GM12878 (cell line): ENCODE measurements at regions not wholly inside any gene's neighbourhood (a gene's known extent, or its start where the extent isn't known, plus 50 kb on each side); places are given as distances from the start of the nearest gene placed in this dataset.

Experiments used
- ATAC-seq: fragments of 200-7000 bp; cut with Tn5 transposase; 3 replicates; pipeline ENCODE4 v1.9.1; 2020; ENCODE audit warnings: mild to moderate bottlenecking, moderate library complexity
- BruUV-seq: library from RNA; stranded (reverse); fragments of 400-500 nt; replicated peaks from 2 replicates; lab custom pipeline; 2021; lab: Mats Ljungman, UMichigan
- CTCF ChIA-PET: fragments of 300-600 bp; sonication (Branson Sonifier 250); formaldehyde crosslinking; extraction: SDS; loops from one replicate; lab custom pipeline; 2021; ENCODE audit warnings: inconsistent platforms; lab: Yijun Ruan, JAX
- POLR2A ChIA-PET: fragments of 350-600 bp; formaldehyde crosslinking; extraction: SDS; loops from one replicate; lab custom pipeline; 2021; ENCODE audit warnings: inconsistent platforms; lab: Charles Lee
- RAD21 ChIA-PET: fragments of 300-600 bp; sonication (Branson Sonifier 250); formaldehyde crosslinking; loops from one replicate; lab custom pipeline; 2023; ENCODE audit warnings: antibody characterized with exemption; ENCODE audit not compliant: unreplicated experiment; lab: Charles Lee
- SMC1A ChIA-PET: fragments of 300-600 bp; sonication (Branson Sonifier 250); formaldehyde crosslinking; loops from one replicate; lab custom pipeline; 2023; ENCODE audit not compliant: unreplicated experiment, uncharacterized antibody; lab: Charles Lee
- DNase-seq: peaks from one replicate; pipeline ENCODE4 v3.0.0-alpha.2; 2011; ENCODE audit warnings: low read depth, low spot score
- FAIRE-seq: peaks from 3 replicates; lab custom pipeline; 2011; peaks lifted over from hg19 to GRCh38; lab: Jason Lieb, UNC
- H2AFZ ChIP-seq: 2 replicates; pipeline ENCODE4 v1.6.0; 2011; ENCODE audit warnings: low read depth, low read length, control low read depth; ENCODE audit not compliant: control insufficient read depth
- H3K27ac ChIP-seq: 2 replicates; pipeline ENCODE4 v1.5.1; 2011; ENCODE audit warnings: control low read depth; ENCODE audit not compliant: control insufficient read depth, insufficient read depth
- H3K27me3 ChIP-seq, 2 experiments: replicated peaks in 1 of 2; 2 replicates each; pipeline versions ENCODE4 v1.6.0 to v1.6.1; 2011; ENCODE audit warnings: low read length in 1 of 2; ENCODE audit not compliant: control insufficient read depth in 2 of 2, insufficient read depth in 2 of 2
- H3K36me3 ChIP-seq, 2 experiments: 2 replicates each; pipeline ENCODE4 v1.5.1; 2011; ENCODE audit warnings: low read length in 1 of 2; ENCODE audit not compliant: control insufficient read depth in 2 of 2, insufficient read depth in 2 of 2
- H3K4me1 ChIP-seq: 2 replicates; pipeline ENCODE4 v1.6.1; 2011; ENCODE audit warnings: mild to moderate bottlenecking, low read length, moderate library complexity, mixed read lengths; ENCODE audit not compliant: control insufficient read depth, insufficient read depth
- H3K4me2 ChIP-seq: 2 replicates; pipeline ENCODE4 v1.6.0; 2011; ENCODE audit warnings: control low read depth; ENCODE audit not compliant: control insufficient read depth, insufficient read depth
- H3K4me3 ChIP-seq: fragments of 200-600 bp; sonication (generic); 2 replicates; pipeline ENCODE4 v1.5.1; 2016
- H3K79me2 ChIP-seq: 2 replicates; pipeline ENCODE4 v1.6.0; 2011; ENCODE audit warnings: low read length; ENCODE audit not compliant: control insufficient read depth, insufficient read depth
- H3K9ac ChIP-seq: 2 replicates; pipeline ENCODE4 v1.8.0; 2011; ENCODE audit warnings: low read length, control low read depth, mixed read lengths; ENCODE audit not compliant: control insufficient read depth, insufficient read depth
- H3K9me3 ChIP-seq: replicated peaks from 3 replicates; pipeline ENCODE4 v1.5.1; 2011; ENCODE audit warnings: mild to moderate bottlenecking, low read length; ENCODE audit not compliant: control insufficient read depth, insufficient read depth
- H4K20me1 ChIP-seq: 2 replicates; pipeline ENCODE4 v1.6.0; 2011; ENCODE audit not compliant: control insufficient read depth, insufficient read depth
- BMI1 ChIP-seq: fragments of 450-650 bp; IDR thresholded peaks from 2 replicates; pipeline ENCODE4 v1.6.1; 2016; ENCODE audit warnings: mild to moderate bottlenecking, moderate library complexity, borderline replicate concordance
- IRF5 ChIP-seq: fragments of 450-650 bp; IDR thresholded peaks from 2 replicates; pipeline ENCODE4 v1.6.1; 2017; ENCODE audit warnings: borderline replicate concordance
- WGBS: methylation state at CpG from one replicate; pipeline ENCODE4 v1.1.6; 2016; ENCODE audit warnings: low lambda C conversion rate; ENCODE audit not compliant: insufficient replicate concordance, insufficient coverage; ENCODE audit errors: missing lambda C conversion rate; 5-methylcytosine and 5-hydroxymethylcytosine counted together
- in situ Hi-C: fragments of 300-500 bp; cut with MboI; formaldehyde crosslinking; loops from 9 replicates; pipeline ENCODE4 v1.14.3; 2018; ENCODE audit warnings: mixed read lengths
- intact Hi-C: fragments of 100-400 bp; cut with micrococcal nuclease; formaldehyde crosslinking; loops from one replicate; pipeline ENCODE4 v1.14.2; 2022; ENCODE audit not compliant: unreplicated experiment
- TF ChIP-seq, protein P1 (sequence below): IDR thresholded peaks from 2 replicates; pipeline ENCODE4 v1.6.1; 2011; ENCODE audit warnings: borderline replicate concordance, low read depth, mild to moderate bottlenecking, moderate library complexity, mixed read lengths, low read length; ENCODE audit not compliant: insufficient read depth; ENCODE audit errors: extremely low read length

DNA sequence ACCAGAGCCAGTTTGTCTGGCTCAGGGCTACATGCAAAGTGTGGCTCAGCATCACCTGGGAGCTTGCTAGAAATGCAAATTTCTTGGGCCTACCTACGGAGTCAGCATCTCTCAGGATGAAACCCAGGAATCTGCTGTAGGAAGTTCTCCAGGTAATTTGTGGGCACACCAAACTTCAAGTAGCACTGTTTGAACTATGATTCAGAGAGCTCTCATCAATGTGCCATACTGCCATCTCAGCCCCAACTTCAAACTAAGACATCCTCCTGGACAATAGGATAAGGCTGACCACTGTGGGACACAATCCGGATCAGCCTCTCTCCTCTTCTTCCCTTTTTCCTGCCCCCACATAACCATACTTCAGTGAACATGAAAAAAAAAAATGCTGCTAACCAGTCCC is 374.5 kb downstream of the METTL15 start:
- ATAC-seq: no peak
- H3K27ac ChIP-seq: no peak overlapping the region
- CTCF ChIA-PET: interaction anchor here (0.6 kb wide), 1 partner anchor 997 kb away, joined by 4 read pairs; no protein-coding TSS in a partner anchor
- 54% methylated on average over 2 of the region's 2 CpGs for WGBS
- intact Hi-C loops (no loop called here), in situ Hi-C loops (no loop called here)
- no peaks in the 10 kb centered on the region for H3K9me3 ChIP-seq
- no peaks in the 10 kb centered on the region for H3K79me2 ChIP-seq
- RAD21 ChIA-PET: no interaction called here
- H3K4me1 ChIP-seq: no peaks in the 10 kb centered on the region
- SMC1A ChIA-PET: interaction anchor here (0.9 kb wide), 1 partner anchor 66 kb away, joined by 3 read pairs; no protein-coding TSS in a partner anchor
- TF ChIP-seq BMI1: no peak
- no peak for TF ChIP-seq IRF5
- TF ChIP-seq, protein P1, sequence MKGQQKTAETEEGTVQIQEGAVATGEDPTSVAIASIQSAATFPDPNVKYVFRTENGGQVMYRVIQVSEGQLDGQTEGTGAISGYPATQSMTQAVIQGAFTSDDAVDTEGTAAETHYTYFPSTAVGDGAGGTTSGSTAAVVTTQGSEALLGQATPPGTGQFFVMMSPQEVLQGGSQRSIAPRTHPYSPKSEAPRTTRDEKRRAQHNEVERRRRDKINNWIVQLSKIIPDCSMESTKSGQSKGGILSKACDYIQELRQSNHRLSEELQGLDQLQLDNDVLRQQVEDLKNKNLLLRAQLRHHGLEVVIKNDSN: no peak
- H3K36me3 ChIP-seq: no peaks in the 10 kb centered on the region
- FAIRE-seq: no peak
- H3K4me2 ChIP-seq: no peak overlapping the region
- POLR2A ChIA-PET: interaction anchor here (0.7 kb wide), 1 partner anchor 371 kb away, joined by 3 read pairs; no protein-coding TSS in a partner anchor
- DNase-seq: no peak
- no peak overlapping the region for H2AFZ ChIP-seq
- no TSS peak for BruUV-seq
- no peak overlapping the region for H3K9ac ChIP-seq
- no peak overlapping the region for H3K4me3 ChIP-seq
- no peaks in the 10 kb centered on the region for H4K20me1 ChIP-seq
- H3K27me3 ChIP-seq: no peaks in the 10 kb centered on the region
